Kidney epithelial cell (primary cell): ENCODE measurements at regions not wholly inside any gene's neighbourhood (a gene's known extent, or its start where the extent isn't known, plus 50 kb on each side); places are given as distances from the start of the nearest gene placed in this dataset.

Experiments used
- DNase-seq: peaks from one replicate; pipeline ENCODE4 v3.0.0-alpha.2; 2010; ENCODE audit warnings: low read depth
- H3K27me3 ChIP-seq: 2 replicates; pipeline ENCODE4 v1.6.0; 2011; ENCODE audit warnings: low read length; ENCODE audit not compliant: control insufficient read depth, insufficient read depth
- H3K36me3 ChIP-seq: 2 replicates; pipeline ENCODE4 v1.5.1; 2011; ENCODE audit warnings: low read length; ENCODE audit not compliant: control insufficient read depth, insufficient read depth
- H3K4me3 ChIP-seq: 2 replicates; pipeline ENCODE4 v1.5.1; 2011; ENCODE audit warnings: low read depth, mild to moderate bottlenecking, control low read depth, low read length
- TF ChIP-seq, protein P1 (sequence below): IDR thresholded peaks from 2 replicates; pipeline ENCODE4 v1.5.1; 2011; ENCODE audit warnings: mild to moderate bottlenecking, moderate library complexity, low read length, control low read depth, inconsistent platforms; ENCODE audit not compliant: insufficient read depth, poor library complexity, severe bottlenecking

DNA sequence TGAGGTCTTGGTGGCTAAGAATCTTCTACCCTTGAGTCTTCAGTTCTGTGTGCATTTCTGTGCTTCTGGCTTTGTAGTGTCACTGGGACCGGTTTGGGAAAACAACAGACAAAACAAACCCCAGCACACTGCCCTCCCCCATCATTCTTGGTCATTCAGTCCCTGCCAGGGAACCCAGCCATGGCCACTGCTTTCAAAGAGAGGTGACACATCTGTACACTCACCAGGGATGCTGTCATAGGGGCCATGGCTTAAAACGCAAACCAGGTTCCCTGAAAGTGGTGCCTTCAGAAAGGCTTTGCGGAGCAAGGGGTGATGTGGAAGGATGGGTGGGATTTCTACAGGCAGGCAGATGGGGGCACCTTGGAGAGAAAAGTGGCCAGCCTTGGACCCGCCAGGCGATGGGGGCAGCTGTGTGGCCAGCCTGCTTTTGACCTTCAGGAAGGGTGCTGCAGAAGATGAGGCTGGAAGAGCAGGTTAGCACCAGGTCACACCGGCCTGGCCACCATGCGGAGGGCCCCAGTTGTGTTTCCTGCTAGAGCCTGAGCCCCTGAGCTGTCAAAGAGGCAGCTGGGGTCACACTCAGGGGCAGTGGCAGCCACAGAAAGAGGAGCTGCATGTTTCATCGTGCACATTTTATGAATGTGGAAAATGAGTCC lies 101.3 kb downstream of the INHBB start:
- H3K4me3 ChIP-seq: no peak overlapping the region
- H3K36me3 ChIP-seq: no peaks in the 10 kb centered on the region
- peaks cover 12% of the 10 kb centered on the region for H3K27me3 ChIP-seq
- TF ChIP-seq, protein P1, sequence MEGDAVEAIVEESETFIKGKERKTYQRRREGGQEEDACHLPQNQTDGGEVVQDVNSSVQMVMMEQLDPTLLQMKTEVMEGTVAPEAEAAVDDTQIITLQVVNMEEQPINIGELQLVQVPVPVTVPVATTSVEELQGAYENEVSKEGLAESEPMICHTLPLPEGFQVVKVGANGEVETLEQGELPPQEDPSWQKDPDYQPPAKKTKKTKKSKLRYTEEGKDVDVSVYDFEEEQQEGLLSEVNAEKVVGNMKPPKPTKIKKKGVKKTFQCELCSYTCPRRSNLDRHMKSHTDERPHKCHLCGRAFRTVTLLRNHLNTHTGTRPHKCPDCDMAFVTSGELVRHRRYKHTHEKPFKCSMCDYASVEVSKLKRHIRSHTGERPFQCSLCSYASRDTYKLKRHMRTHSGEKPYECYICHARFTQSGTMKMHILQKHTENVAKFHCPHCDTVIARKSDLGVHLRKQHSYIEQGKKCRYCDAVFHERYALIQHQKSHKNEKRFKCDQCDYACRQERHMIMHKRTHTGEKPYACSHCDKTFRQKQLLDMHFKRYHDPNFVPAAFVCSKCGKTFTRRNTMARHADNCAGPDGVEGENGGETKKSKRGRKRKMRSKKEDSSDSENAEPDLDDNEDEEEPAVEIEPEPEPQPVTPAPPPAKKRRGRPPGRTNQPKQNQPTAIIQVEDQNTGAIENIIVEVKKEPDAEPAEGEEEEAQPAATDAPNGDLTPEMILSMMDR: no peak
- DNase-seq: no peak

DNA sequence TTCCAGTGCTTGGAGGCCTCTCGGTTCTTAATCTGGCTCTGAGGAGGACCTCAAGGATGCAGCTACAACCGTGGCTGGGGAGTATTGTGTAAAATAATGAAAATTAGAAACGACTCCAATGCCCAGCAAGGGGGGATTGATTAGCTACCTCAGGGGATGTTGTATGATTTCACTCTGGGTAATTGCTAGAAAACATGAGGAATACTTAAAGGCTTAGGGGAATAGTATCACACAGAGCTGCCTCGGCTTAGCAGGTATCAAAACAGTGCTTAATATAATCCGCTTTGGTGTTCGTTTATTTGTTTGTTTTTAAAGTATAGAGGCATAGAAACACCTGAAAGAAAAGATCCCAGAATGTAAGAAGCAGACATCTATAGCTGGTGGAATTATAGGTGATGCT lies 102.5 kb downstream of the INHBB start:
- Histone ChIP-seq H3K27me3 (peaks cover under 1% of the 10 kb centered on the region), H3K36me3 (no peaks in the 10 kb centered on the region), H3K4me3 (no peak overlapping the region)
- TF ChIP-seq, protein P1: no peak
- no peak for DNase-seq

DNA sequence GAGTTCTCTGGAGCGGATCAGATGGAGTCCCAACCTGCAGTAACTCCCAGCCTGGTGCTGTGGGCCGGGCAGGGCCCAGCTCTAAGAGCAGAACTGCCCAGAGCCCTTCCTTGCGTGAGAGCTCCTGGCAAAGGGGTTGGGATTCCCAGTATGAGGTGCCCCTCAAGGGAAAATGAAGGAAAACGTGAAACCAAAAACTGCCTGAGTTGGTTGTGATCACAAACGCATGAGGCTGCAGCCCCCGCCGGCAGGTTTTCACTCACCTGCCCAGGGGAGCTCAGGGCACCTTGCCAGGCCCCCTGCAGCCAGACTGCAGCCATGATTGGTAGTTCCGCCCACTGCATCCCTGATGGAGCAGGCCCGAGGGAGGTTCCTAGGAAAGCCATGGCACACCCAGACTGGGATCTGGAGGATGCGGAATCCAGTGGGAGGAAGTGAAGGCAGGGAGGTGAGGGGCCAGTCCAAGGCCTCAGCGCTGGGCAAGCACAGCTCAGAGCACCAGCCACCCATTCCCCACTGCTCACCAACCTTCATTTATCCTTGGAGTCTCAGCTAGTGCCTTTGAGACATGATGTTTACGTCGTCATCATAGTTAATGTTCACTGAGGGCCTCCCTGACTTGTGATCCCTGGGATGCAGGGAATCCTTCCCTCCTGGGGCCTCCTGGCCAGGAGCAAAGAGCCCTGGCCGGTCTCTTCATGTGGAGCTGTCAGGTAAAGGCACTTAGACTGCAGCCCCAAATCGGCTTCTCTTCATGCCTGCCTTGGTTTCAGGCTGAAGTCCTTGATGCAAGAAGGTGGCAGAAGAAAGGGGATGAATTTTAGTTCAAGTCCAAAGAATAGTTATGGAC lies 103.2 kb downstream of the INHBB start:
- TF ChIP-seq, protein P1: no peak
- Histone ChIP-seq H3K36me3 (no peaks in the 10 kb centered on the region), H3K4me3 (no peak overlapping the region), H3K27me3 (no peaks in the 10 kb centered on the region)
- DNase-seq: no peak

DNA sequence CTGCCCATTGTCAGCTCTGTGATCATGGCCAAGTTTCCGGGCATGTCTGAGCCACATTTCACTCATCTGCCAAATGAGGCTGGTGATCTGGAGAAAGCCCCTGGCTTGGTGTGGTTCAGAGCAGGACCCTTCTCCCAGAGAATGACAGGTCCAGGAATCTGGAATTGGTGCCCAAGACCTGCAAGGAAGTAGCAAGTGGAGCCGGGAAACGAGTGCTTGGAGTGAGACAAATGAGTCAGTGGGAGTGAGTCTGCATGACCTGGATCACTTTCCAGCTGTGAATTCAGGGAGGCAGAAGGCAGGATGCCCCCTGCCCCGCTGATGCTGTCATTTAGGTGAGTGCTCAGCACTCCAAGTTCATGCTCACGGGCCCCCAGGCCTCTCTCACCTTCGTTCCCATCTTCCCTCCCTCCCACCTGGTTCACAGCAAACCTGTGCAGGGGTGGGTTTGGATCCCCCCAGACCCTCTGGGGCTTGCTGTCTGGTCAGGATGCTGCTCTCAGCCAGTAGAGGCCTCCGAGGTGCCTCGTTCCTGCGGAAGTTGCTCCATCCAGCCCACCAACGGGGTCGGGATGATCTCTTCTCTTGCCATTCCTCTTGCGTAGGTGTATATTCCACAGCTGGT lies 104.4 kb downstream of the INHBB start:
- TF ChIP-seq, protein P1: no peak
- Histone ChIP-seq H3K4me3 (no peak overlapping the region), H3K36me3 (no peaks in the 10 kb centered on the region), H3K27me3 (no peaks in the 10 kb centered on the region)
- DNase-seq: no peak

DNA sequence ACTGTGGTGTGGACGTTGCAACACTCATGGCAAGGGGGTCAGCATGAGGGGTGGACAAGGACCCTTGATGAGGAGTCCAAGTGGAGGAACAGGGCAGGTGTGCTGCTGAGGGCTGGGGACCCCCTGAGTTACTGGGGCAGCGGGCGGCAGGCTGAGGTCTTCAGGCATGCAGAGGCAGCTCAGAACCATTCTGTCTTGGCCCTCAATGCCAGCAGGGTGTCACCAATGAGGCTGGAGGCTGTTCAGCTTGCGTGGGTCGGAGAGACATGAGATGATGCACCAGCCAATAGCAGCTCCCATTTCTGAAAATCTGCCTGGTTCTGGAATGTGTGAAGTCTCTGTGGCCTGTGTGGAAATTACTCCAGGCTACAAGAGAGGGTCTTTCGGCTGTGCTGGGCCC lies 105.4 kb downstream of the INHBB start:
- Histone ChIP-seq H3K4me3 (no peak overlapping the region), H3K27me3 (no peaks in the 10 kb centered on the region), H3K36me3 (no peaks in the 10 kb centered on the region)
- TF ChIP-seq, protein P1: no peak
- DNase-seq: no peak
